ENCODE measurements at regions not wholly inside any gene's neighbourhood (a gene's known extent, or its start where the extent isn't known, plus 50 kb on each side); places are given as distances from the start of the nearest gene placed in this dataset.

DNA sequence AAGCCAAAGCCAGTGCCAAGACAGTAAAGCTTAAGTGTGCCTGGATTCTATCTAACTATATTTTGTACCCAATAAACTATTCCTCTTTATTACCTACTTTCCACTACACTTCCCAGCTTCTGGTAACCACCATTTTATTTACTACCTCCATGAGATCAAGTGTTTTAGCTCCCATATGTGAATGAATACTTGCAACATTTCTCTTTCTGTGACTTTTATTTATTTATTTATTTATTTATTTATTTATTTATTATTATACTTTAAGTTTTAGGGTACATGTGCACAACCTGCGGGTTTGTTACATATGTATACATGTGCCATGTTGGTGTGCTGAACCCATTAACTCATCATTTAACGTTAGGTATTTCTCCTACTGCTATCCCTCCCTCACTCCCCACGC is 582.1 kb downstream of the AMY1C start:
- TF ChIP-seq CTCF (IDR thresholded peaks at IDR 0.05; ENCODE audit: poor library complexity) (no peak), EZH2phosphoT487 (IDR thresholded peaks at IDR 0.05; ENCODE audit: low read depth, severe bottlenecking, unreplicated experiment) (no peak), EZH2 (IDR thresholded peaks at IDR 0.05; ENCODE audit: borderline replicate concordance) (no peak)
